ENCODE measurements at regions not wholly inside any gene's neighbourhood (a gene's known extent, or its start where the extent isn't known, plus 50 kb on each side); places are given as distances from the start of the nearest gene placed in this dataset.

GRCh38 chr2:120833127-120833675, 97.5 kb downstream of the GLI2 start:
- no peak for TF ChIP-seq CTCF (IDR thresholded peaks at IDR 0.05; ENCODE audit: poor library complexity, severe bottlenecking)
- no peak for TF ChIP-seq TAF1 (IDR thresholded peaks at IDR 0.05; ENCODE audit: low read depth)
- TF ChIP-seq RAD21 (conservative IDR thresholded peaks at IDR 0.05), result no peak
- TF ChIP-seq EP300 (conservative IDR thresholded peaks at IDR 0.05; ENCODE audit: poor library complexity, severe bottlenecking), result no peak
- no peak for TF ChIP-seq POLR2AphosphoS5 (IDR thresholded peaks at IDR 0.05)
- no peak for TF ChIP-seq MXI1 (conservative IDR thresholded peaks at IDR 0.05; ENCODE audit: poor library complexity, severe bottlenecking)
- TF ChIP-seq EZH2 (IDR thresholded peaks at IDR 0.05; ENCODE audit: borderline replicate concordance, insufficient read depth, low read length, poor library complexity, severe bottlenecking), result no peak

All from neural cell (in vitro differentiated cells).